H1 (cell line): ENCODE measurements at regions not wholly inside any gene's neighbourhood (a gene's known extent, or its start where the extent isn't known, plus 50 kb on each side); places are given as distances from the start of the nearest gene placed in this dataset.

Experiments
- BACH1 ChIP-seq: IDR thresholded peaks from 2 replicates; pipeline ENCODE4 v1.6.1; 2012; ENCODE audit warnings: low read length, improper control_type of control experiment
- BCL11A ChIP-seq, 2 experiments: IDR thresholded peaks; one replicate each; pipeline ENCODE4 v1.6.1; 2011; ENCODE audit warnings: low read depth in 2 of 2, low read length in 2 of 2, mild to moderate bottlenecking in 2 of 2
- CHD2 ChIP-seq: IDR thresholded peaks from 2 replicates; pipeline ENCODE4 v1.6.1; 2012; ENCODE audit warnings: low read length, improper control_type of control experiment
- CTCF ChIP-seq, 3 experiments: IDR thresholded peaks; 1 replicate in 2 of 3; 2 replicates in 1 of 3; pipeline versions ENCODE4 v1.5.1 to v1.6.1; 2011; ENCODE audit warnings: low read length in 3 of 3, mild to moderate bottlenecking in 3 of 3, inconsistent platforms in 2 of 3, low read depth in 1 of 3, moderate library complexity in 1 of 3; ENCODE audit not compliant: insufficient read depth in 1 of 3; ENCODE audit errors: control extremely low read depth in 1 of 3
- HDAC6 ChIP-seq: IDR thresholded peaks from one replicate; pipeline ENCODE4 v1.7.1; 2012; ENCODE audit warnings: low read depth, mild to moderate bottlenecking, inconsistent platforms, low read length, moderate library complexity
- MAFK ChIP-seq: IDR thresholded peaks from 2 replicates; pipeline ENCODE4 v1.6.1; 2012; ENCODE audit warnings: low read depth, mild to moderate bottlenecking, improper control_type of control experiment, low read length
- NRF1 ChIP-seq: IDR thresholded peaks from 2 replicates; pipeline ENCODE4 v1.6.1; 2011; ENCODE audit warnings: mild to moderate bottlenecking, low read depth, low read length, improper control_type of control experiment
- SP2 ChIP-seq: IDR thresholded peaks from 2 replicates; pipeline ENCODE4 v1.6.1; 2012; ENCODE audit warnings: mild to moderate bottlenecking, low read length, inconsistent platforms
- SP4 ChIP-seq: IDR thresholded peaks from 2 replicates; pipeline ENCODE4 v1.6.1; 2012; ENCODE audit warnings: low read length, inconsistent platforms
- TBP ChIP-seq: IDR thresholded peaks from 2 replicates; pipeline ENCODE4 v1.6.1; 2011; ENCODE audit warnings: low read depth, low read length, improper control_type of control experiment

GRCh38 chr1:38657207-38657840 is 202.2 kb downstream of the RRAGC start (continued):
- TF ChIP-seq TBP: no peak
- no peak for TF ChIP-seq CHD2
- TF ChIP-seq NRF1: no peak
- TF ChIP-seq HDAC6: no peak
- no peak for TF ChIP-seq MAFK
- no peak for TF ChIP-seq BCL11A (IDR thresholded peaks at IDR 0.05; ENCODE audit: low read depth in 2 of 2, low read length in 2 of 2)
- no peak for TF ChIP-seq CTCF (IDR thresholded peaks at IDR 0.05; ENCODE audit: control extremely low read depth in 1 of 3, insufficient read depth in 1 of 3, low read depth in 1 of 3, low read length in 3 of 3)
- no peak for TF ChIP-seq BACH1
- TF ChIP-seq SP2: no peak
- TF ChIP-seq SP4: no peak
